H1 (cell line): ENCODE measurements at regions not wholly inside any gene's neighbourhood (a gene's known extent, or its start where the extent isn't known, plus 50 kb on each side); places are given as distances from the start of the nearest gene placed in this dataset.

ENCODE experiments used
- ATF3 ChIP-seq: IDR thresholded peaks from 2 replicates; pipeline ENCODE4 v1.6.1; 2011; ENCODE audit warnings: low read depth, mild to moderate bottlenecking, low read length; ENCODE audit not compliant: insufficient read depth
- CHD7 ChIP-seq: fragments of 300-600 bp; sonication (generic); IDR thresholded peaks from 2 replicates; pipeline ENCODE4 v1.7.1; 2012; ENCODE audit warnings: low read length, moderate library complexity, mild to moderate bottlenecking, inconsistent platforms; ENCODE audit not compliant: insufficient replicate concordance
- CREB1 ChIP-seq: IDR thresholded peaks from 2 replicates; pipeline ENCODE4 v1.6.1; 2012; ENCODE audit warnings: inconsistent platforms
- KDM4A ChIP-seq: IDR thresholded peaks from one replicate; pipeline ENCODE4 v1.7.1; 2012; ENCODE audit warnings: low read depth, mild to moderate bottlenecking, moderate library complexity, low read length, inconsistent platforms; ENCODE audit not compliant: severe bottlenecking
- RBBP5 ChIP-seq: IDR thresholded peaks from 2 replicates; pipeline ENCODE4 v1.7.1; 2012; ENCODE audit warnings: low read depth, mild to moderate bottlenecking, inconsistent platforms, low read length, moderate library complexity, borderline replicate concordance
- SP2 ChIP-seq: IDR thresholded peaks from 2 replicates; pipeline ENCODE4 v1.6.1; 2012; ENCODE audit warnings: mild to moderate bottlenecking, low read length, inconsistent platforms
- SP4 ChIP-seq: IDR thresholded peaks from 2 replicates; pipeline ENCODE4 v1.6.1; 2012; ENCODE audit warnings: low read length, inconsistent platforms

- TF ChIP-seq CHD7, result no peak
- no peak for TF ChIP-seq ATF3
- no peak for TF ChIP-seq RBBP5
- no peak for TF ChIP-seq CREB1
- TF ChIP-seq KDM4A, result no peak
- no peak for TF ChIP-seq SP2
- TF ChIP-seq SP4, result no peak
Measured at GRCh38 chr12:40511341-40511740, 180.9 kb upstream of the CNTN1 start (continued).
